ENCODE measurements at regions not wholly inside any gene's neighbourhood (a gene's known extent, or its start where the extent isn't known, plus 50 kb on each side); places are given as distances from the start of the nearest gene placed in this dataset.

DNA sequence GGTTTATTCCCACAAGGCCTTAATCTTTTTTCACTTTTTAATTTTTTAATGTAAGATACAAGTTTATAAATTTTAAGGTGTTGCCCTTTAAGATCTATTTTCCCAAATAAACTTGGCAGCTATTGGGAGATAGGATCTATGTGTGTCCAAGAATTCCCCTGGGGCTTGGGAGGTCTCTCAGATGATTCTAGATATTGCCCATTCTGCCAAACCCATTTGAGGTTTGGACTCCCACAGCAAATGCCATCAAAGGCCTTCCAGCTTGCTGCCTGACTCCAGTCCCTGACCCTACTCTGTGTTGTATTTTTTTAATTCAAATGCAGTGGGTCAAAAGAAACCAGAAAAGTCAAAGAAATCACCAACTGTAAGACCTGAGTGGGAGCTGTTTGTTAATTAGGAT is 120.0 kb upstream of the CHRDL1 start:
- no peak overlapping the region for H2AK9ac ChIP-seq (replicated peaks; ENCODE audit: low read depth, low read length, poor library complexity)
- CTCF ChIA-PET: no interaction called here
- H3K27ac ChIP-seq (ENCODE audit: insufficient read depth, low read length): no peak overlapping the region
- no peak overlapping the region for H3K4me2 ChIP-seq (ENCODE audit: low read depth, low read length)
- no peak overlapping the region for H3K23ac ChIP-seq (ENCODE audit: low read depth, low read length)
- H2AFZ ChIP-seq (replicated peaks; ENCODE audit: low read length, poor library complexity): no peak overlapping the region
- no peaks in the 10 kb centered on the region for H3K36me3 ChIP-seq (ENCODE audit: control insufficient read depth, insufficient read depth, low read length)
- no TSS peak for BruUV-seq (replicated peaks)
- no peak overlapping the region for H4K91ac ChIP-seq (ENCODE audit: insufficient read depth, low read depth, low read length)
- H3K18ac ChIP-seq (ENCODE audit: low read depth, low read length): no peak overlapping the region
- peaks cover 4% of the 10 kb centered on the region for H3K27me3 ChIP-seq (ENCODE audit: control insufficient read depth, insufficient read depth, low read length)
- dilution Hi-C loops (cut with HindIII; ENCODE audit: low sequenced_read_pairs, unreplicated experiment) (no loop called here), intact Hi-C loops (cut with micrococcal nuclease) (no loop called here), in situ Hi-C loops (cut with MboI; ENCODE audit: low sequenced_read_pairs) (no loop called here)
- H2BK120ac ChIP-seq (ENCODE audit: low read depth, low read length): no peak overlapping the region
- H3K9me3 ChIP-seq (ENCODE audit: control insufficient read depth, insufficient read depth, low read length): no peaks in the 10 kb centered on the region
- no peak overlapping the region for H4K8ac ChIP-seq (ENCODE audit: low read depth in 2 of 2, low read length in 2 of 2)
- DNase-seq: no peak
- H2BK15ac ChIP-seq (ENCODE audit: low read depth, low read length): no peak overlapping the region
- H4K5ac ChIP-seq (ENCODE audit: low read depth, low read length): no peak overlapping the region
- ATAC-seq (ENCODE audit: low read depth): no peak
- no peak overlapping the region for H3K4me3 ChIP-seq (ENCODE audit: insufficient read depth, low read depth, low read length)
- POLR2A ChIA-PET (ENCODE audit: unreplicated experiment): interaction anchor here (0.6 kb wide), 1 partner anchor 80 kb away, joined by 15 read pairs; no protein-coding TSS in a partner anchor
- H3K9ac ChIP-seq (ENCODE audit: low read depth, low read length): no peak overlapping the region
- no peak overlapping the region for H3K14ac ChIP-seq (replicated peaks; ENCODE audit: low read depth, low read length)
- no peak overlapping the region for H3K4ac ChIP-seq (ENCODE audit: low read depth, low read length)
- H2BK20ac ChIP-seq (ENCODE audit: low read depth, low read length): no peak overlapping the region
- no peaks in the 10 kb centered on the region for H3K9me1 ChIP-seq (ENCODE audit: insufficient read depth, low read length)
- no peak overlapping the region for H2BK5ac ChIP-seq (ENCODE audit: low read depth, low read length, poor library complexity, severe bottlenecking)
- TF ChIP-seq FOS (IDR thresholded peaks at IDR 0.05; ENCODE audit: low read depth, low read length): no peak
- no peak for TF ChIP-seq MAFK (IDR thresholded peaks at IDR 0.05; ENCODE audit: low read depth, low read length)
- TF ChIP-seq BHLHE40 (IDR thresholded peaks at IDR 0.05; ENCODE audit: low read depth, low read length): no peak
- TF ChIP-seq RCOR1 (IDR thresholded peaks at IDR 0.05; ENCODE audit: insufficient replicate concordance, low read length): no peak
- TF ChIP-seq MAZ (IDR thresholded peaks at IDR 0.05; ENCODE audit: borderline replicate concordance, low read depth, low read length): no peak
- H4K20me1 ChIP-seq (ENCODE audit: insufficient read depth, low read length): no peaks in the 10 kb centered on the region
- H2AK5ac ChIP-seq (ENCODE audit: low read depth, low read length): no peak overlapping the region
- no peak overlapping the region for H3K56ac ChIP-seq (ENCODE audit: extremely low read depth, insufficient read depth, low read length)
- no peaks in the 10 kb centered on the region for H3K4me1 ChIP-seq (ENCODE audit: control insufficient read depth, insufficient read depth, low read length)
- no peaks in the 10 kb centered on the region for H3K79me1 ChIP-seq (ENCODE audit: low read depth in 1 of 2, low read length in 2 of 2)
